ENCODE measurements at regions not wholly inside any gene's neighbourhood (a gene's known extent, or its start where the extent isn't known, plus 50 kb on each side); places are given as distances from the start of the nearest gene placed in this dataset.

GRCh38 chr11:134582770-134583095, 170.7 kb upstream of the B3GAT1 start:
- Histone ChIP-seq H2AFZ (ENCODE audit: insufficient read depth, low read depth, low read length, poor library complexity, severe bottlenecking) (no peak overlapping the region), H3K4me2 (replicated peaks; ENCODE audit: low read depth, low read length, poor library complexity, severe bottlenecking) (no peak overlapping the region), H3K9ac (ENCODE audit: low read length) (no peak overlapping the region), H3K4me1 (ENCODE audit: control insufficient read depth in 2 of 2, insufficient read depth in 2 of 2, low read length in 2 of 2) (peaks cover 0 to 53% of the 10 kb centered on the region in 2 donors), H3K27ac (ENCODE audit: low read length in 2 of 2) (no peak overlapping the region), H3K9me3 (ENCODE audit: control extremely low read depth in 1 of 3, control insufficient read depth in 2 of 3, insufficient read depth in 1 of 3, low read length in 2 of 3) (peaks cover 0 to 9% (median 0%) of the 10 kb centered on the region in 3 donors), H3K79me2 (ENCODE audit: control insufficient read depth, insufficient read depth, low read length) (no peaks in the 10 kb centered on the region), H4K20me1 (ENCODE audit: control insufficient read depth, insufficient read depth, low read length, poor library complexity, severe bottlenecking) (no peaks in the 10 kb centered on the region), H3K4me3 (ENCODE audit: control extremely low read depth in 1 of 5, extremely low read depth in 1 of 5, insufficient read depth in 1 of 5, low read depth in 2 of 5, low read length in 4 of 5) (no peak overlapping the region), H3K27me3 (replicated peaks in 1 of 4; ENCODE audit: control extremely low read depth in 1 of 4, control insufficient read depth in 3 of 4, insufficient read depth in 4 of 4, low read length in 3 of 4) (peaks cover 0 to 4% (median 0%) of the 10 kb centered on the region in 4 experiments), H3K36me3 (replicated peaks in 1 of 2; ENCODE audit: control extremely low read depth in 1 of 2, control insufficient read depth in 1 of 2, extremely low read depth in 1 of 2, insufficient read depth in 2 of 2, low read length in 1 of 2) (no peaks in the 10 kb centered on the region)
- no CpG with 5 or more reads among the region's 1 CpG for WGBS (ENCODE audit: insufficient coverage)
- no peak overlapping the region for H3K27ac Mint-ChIP-seq
- DNase-seq (no peak), ATAC-seq (ENCODE audit: low read depth) (no peak)
- H3K4me1 Mint-ChIP-seq, result peaks cover 44% of the 10 kb centered on the region
- ChIA-PET POLR2A (no interaction called here), CTCF (no interaction called here)
- H3K9me3 Mint-ChIP-seq (ENCODE audit: insufficient read depth), result no peaks in the 10 kb centered on the region
- intact Hi-C loops (cut with micrococcal nuclease), result no loop called here
- no peak for TF ChIP-seq CTCF (IDR thresholded peaks at IDR 0.05)
- TF ChIP-seq EZH2 (IDR thresholded peaks at IDR 0.05; ENCODE audit: borderline replicate concordance, insufficient read depth, low read depth, low read length, poor library complexity, severe bottlenecking), result no peak
- H3K27me3 Mint-ChIP-seq, result peaks cover 11% of the 10 kb centered on the region
- peak overlapping the region; percentile 23 for H3K4me3 Mint-ChIP-seq

- intact Hi-C loops (cut with micrococcal nuclease), result no loop called here
- no peaks in the 10 kb centered on the region for H3K9me3 Mint-ChIP-seq (ENCODE audit: insufficient read depth)
- peaks cover 0 to 9% (median 0%) of the 10 kb centered on the region in 3 donors for H3K9me3 ChIP-seq (ENCODE audit: control extremely low read depth in 1 of 3, control insufficient read depth in 2 of 3, insufficient read depth in 1 of 3, low read length in 2 of 3)
- CTCF ChIA-PET, result no interaction called here
- no peaks in the 10 kb centered on the region for H3K36me3 ChIP-seq (replicated peaks in 1 of 2; ENCODE audit: control extremely low read depth in 1 of 2, control insufficient read depth in 1 of 2, extremely low read depth in 1 of 2, insufficient read depth in 2 of 2, low read length in 1 of 2)
- H3K27me3 ChIP-seq (replicated peaks in 1 of 4; ENCODE audit: control extremely low read depth in 1 of 4, control insufficient read depth in 3 of 4, insufficient read depth in 4 of 4, low read length in 3 of 4), result peaks cover 0 to 4% (median 0%) of the 10 kb centered on the region in 4 experiments
- H3K27ac Mint-ChIP-seq, result no peak overlapping the region
- 76% methylated on average over 6 of the region's 11 CpGs for WGBS (ENCODE audit: insufficient coverage)
- peaks cover 13% of the 10 kb centered on the region for H3K27me3 Mint-ChIP-seq
- no peak overlapping the region for H3K27ac ChIP-seq (ENCODE audit: low read length in 2 of 2)
- peaks cover 0 to 48% of the 10 kb centered on the region in 2 donors for H3K4me1 ChIP-seq (ENCODE audit: control insufficient read depth in 2 of 2, insufficient read depth in 2 of 2, low read length in 2 of 2)
- no peaks in the 10 kb centered on the region for H3K79me2 ChIP-seq (ENCODE audit: control insufficient read depth, insufficient read depth, low read length)
- H2AFZ ChIP-seq (ENCODE audit: insufficient read depth, low read depth, low read length, poor library complexity, severe bottlenecking), result no peak overlapping the region
- TF ChIP-seq CTCF (IDR thresholded peaks at IDR 0.05) (no peak), EZH2 (IDR thresholded peaks at IDR 0.05; ENCODE audit: borderline replicate concordance, insufficient read depth, low read depth, low read length, poor library complexity, severe bottlenecking) (no peak)
- H3K4me3 ChIP-seq (ENCODE audit: control extremely low read depth in 1 of 5, extremely low read depth in 1 of 5, insufficient read depth in 1 of 5, low read depth in 2 of 5, low read length in 4 of 5), result no peak overlapping the region
- no peaks in the 10 kb centered on the region for H4K20me1 ChIP-seq (ENCODE audit: control insufficient read depth, insufficient read depth, low read length, poor library complexity, severe bottlenecking)
- H3K9ac ChIP-seq (ENCODE audit: low read length), result no peak overlapping the region
- POLR2A ChIA-PET, result no interaction called here
- no peak for DNase-seq
- H3K4me1 Mint-ChIP-seq, result peaks cover 39% of the 10 kb centered on the region
- H3K4me2 ChIP-seq (replicated peaks; ENCODE audit: low read depth, low read length, poor library complexity, severe bottlenecking), result no peak overlapping the region
- H3K4me3 Mint-ChIP-seq, result peak overlapping the region; percentile 23
- no peak for ATAC-seq (ENCODE audit: low read depth)
Observed at GRCh38 chr11:134581966-134582769, 170.1 kb upstream of the B3GAT1 start.
